ENCODE measurements at regions not wholly inside any gene's neighbourhood (a gene's known extent, or its start where the extent isn't known, plus 50 kb on each side); places are given as distances from the start of the nearest gene placed in this dataset.

DNA sequence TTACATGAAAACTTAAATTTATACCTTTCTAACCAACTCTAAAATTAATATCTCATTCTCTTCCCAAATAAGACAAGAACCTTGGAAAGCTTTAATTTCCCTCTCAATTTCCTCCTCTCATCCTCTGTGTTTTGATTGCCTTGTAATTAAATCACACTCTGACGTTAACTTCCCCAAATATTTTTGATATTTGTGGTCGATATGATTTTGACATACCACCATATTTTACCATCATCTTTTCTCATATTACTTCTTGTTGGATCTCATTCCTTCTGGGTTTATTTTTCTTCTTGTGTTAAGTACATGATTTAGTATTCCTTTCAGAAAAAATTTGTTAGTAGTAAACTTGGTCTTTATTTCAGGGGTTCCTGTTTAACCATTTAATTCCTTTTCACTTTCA is 69.6 kb downstream of the RDH14 start:
- H3K27me3 ChIP-seq (replicated peaks; ENCODE audit: insufficient read depth) = peaks cover 3% of the 10 kb centered on the region
- no peak overlapping the region for H3K4me3 ChIP-seq
- TF ChIP-seq POLR2A (IDR thresholded peaks at IDR 0.05) (no peak), POLR2AphosphoS5 (IDR thresholded peaks at IDR 0.05) (no peak)
- TF ChIP-seq, protein P1, sequence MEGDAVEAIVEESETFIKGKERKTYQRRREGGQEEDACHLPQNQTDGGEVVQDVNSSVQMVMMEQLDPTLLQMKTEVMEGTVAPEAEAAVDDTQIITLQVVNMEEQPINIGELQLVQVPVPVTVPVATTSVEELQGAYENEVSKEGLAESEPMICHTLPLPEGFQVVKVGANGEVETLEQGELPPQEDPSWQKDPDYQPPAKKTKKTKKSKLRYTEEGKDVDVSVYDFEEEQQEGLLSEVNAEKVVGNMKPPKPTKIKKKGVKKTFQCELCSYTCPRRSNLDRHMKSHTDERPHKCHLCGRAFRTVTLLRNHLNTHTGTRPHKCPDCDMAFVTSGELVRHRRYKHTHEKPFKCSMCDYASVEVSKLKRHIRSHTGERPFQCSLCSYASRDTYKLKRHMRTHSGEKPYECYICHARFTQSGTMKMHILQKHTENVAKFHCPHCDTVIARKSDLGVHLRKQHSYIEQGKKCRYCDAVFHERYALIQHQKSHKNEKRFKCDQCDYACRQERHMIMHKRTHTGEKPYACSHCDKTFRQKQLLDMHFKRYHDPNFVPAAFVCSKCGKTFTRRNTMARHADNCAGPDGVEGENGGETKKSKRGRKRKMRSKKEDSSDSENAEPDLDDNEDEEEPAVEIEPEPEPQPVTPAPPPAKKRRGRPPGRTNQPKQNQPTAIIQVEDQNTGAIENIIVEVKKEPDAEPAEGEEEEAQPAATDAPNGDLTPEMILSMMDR (IDR thresholded peaks at IDR 0.05) = no peak
- intact Hi-C loops (cut with DNase I) = no loop called here
- H3K36me3 ChIP-seq = no peaks in the 10 kb centered on the region
- WGBS = 52% methylated on average over 2 of the region's 2 CpGs
- DNase-seq (ENCODE audit: low spot score) = no peak
- no peaks in the 10 kb centered on the region for H3K4me1 ChIP-seq (replicated peaks)
- H3K9me3 ChIP-seq = no peaks in the 10 kb centered on the region
- no peak overlapping the region for H3K27ac ChIP-seq

DNA sequence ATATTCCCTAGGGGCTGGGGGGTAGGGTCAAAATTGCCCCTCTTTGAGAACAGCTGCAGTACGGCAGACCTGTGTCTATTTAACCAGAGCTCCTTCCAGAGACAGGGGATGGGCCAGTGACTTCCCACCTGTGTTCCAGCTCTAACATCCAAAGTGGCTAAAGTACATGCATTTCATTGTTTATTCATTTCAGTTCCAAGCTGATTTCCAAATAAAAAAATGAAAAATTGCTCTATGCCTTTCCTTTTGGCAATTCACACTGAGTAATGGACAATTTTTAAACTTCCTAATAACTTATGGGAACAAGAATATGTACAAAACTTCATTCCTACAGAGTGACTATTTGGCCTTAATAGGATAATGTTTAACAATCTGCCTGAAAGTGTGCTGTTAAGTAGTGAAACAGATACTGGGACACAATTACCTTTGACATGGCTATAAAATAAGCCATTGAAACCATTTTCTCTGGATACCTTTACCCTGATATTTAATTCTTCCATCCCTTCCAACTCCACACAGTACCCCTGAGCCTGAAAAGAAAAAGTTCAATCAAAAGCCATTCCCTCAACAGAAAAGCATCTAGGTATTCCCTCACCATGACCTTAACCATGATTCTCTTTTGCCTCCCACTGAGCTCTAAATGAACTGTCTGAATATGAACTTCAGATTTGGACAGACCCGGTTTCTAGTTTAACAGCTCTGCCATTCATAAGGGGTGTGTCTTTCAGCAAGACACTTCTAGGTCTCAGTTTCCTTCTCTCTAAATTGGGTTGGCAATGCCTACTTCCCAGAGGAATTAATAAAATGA is 73.1 kb downstream of the RDH14 start:
- H3K4me1 ChIP-seq (replicated peaks) = no peaks in the 10 kb centered on the region
- WGBS = 82% methylated on average over 2 of the region's 2 CpGs
- H3K27me3 ChIP-seq (replicated peaks; ENCODE audit: insufficient read depth) = no peaks in the 10 kb centered on the region
- no peaks in the 10 kb centered on the region for H3K36me3 ChIP-seq
- intact Hi-C loops (cut with DNase I) = no loop called here
- H3K27ac ChIP-seq = no peak overlapping the region
- H3K4me3 ChIP-seq = no peak overlapping the region
- DNase-seq (ENCODE audit: low spot score) = no peak
- TF ChIP-seq POLR2A (IDR thresholded peaks at IDR 0.05) = no peak
- no peaks in the 10 kb centered on the region for H3K9me3 ChIP-seq

DNA sequence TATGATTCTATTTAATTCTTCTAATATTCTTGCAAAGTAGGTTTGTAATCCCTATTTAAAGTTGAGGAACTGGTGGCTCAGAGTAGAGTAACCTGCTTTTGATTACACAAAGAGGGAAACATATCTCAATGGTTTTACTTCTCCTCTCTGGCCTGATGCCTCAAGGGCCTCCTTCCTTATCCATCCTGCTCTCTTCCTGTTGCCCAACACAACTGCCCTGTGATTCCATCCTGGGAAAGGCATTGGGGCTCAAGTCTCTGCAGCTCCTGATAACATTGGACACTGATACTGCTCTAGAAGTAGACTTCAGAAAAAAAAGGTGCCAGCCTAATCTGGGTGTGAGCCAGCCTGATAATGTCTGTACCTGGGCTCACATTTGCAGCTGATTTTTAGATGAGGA is 75.8 kb downstream of the RDH14 start:
- H3K9me3 ChIP-seq = no peaks in the 10 kb centered on the region
- H3K36me3 ChIP-seq = no peaks in the 10 kb centered on the region
- intact Hi-C loops (cut with DNase I) = no loop called here
- H3K27ac ChIP-seq = no peak overlapping the region
- H3K27me3 ChIP-seq (replicated peaks; ENCODE audit: insufficient read depth) = no peaks in the 10 kb centered on the region
- no peaks in the 10 kb centered on the region for H3K4me1 ChIP-seq (replicated peaks)
- TF ChIP-seq, protein P1 (IDR thresholded peaks at IDR 0.05) = no peak
- TF ChIP-seq POLR2A (IDR thresholded peaks at IDR 0.05) (no peak), POLR2AphosphoS5 (IDR thresholded peaks at IDR 0.05) (no peak)
- H3K4me3 ChIP-seq = no peak overlapping the region
- no peak for DNase-seq (ENCODE audit: low spot score)

DNA sequence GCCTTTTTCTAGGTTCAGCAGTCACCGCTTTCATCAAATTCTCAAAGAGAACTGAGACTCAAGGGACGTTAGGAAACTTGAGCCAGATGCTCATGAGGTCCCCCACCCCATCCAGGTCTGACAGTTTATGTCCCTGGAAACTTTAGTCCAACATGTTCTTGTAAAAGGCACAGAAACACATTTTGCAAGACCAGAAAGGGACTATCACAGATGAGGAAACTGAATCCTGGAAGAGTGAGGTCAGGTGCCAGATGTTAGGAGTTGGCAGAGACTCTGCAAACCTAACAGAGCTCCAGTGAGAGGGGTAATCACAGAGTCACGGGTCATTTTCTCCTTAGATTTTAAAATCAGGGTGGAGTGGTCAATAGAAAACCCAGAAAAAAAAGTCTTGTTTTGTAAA is 76.6 kb downstream of the RDH14 start:
- WGBS = 90% methylated on average over 3 of the region's 3 CpGs
- Histone ChIP-seq H3K36me3 (no peaks in the 10 kb centered on the region), H3K4me3 (no peak overlapping the region), H3K4me1 (replicated peaks) (no peaks in the 10 kb centered on the region), H3K9me3 (no peaks in the 10 kb centered on the region), H3K27ac (no peak overlapping the region), H3K27me3 (replicated peaks; ENCODE audit: insufficient read depth) (no peaks in the 10 kb centered on the region)
- TF ChIP-seq, protein P1 (IDR thresholded peaks at IDR 0.05) = no peak
- no peak for TF ChIP-seq POLR2A (IDR thresholded peaks at IDR 0.05)
- TF ChIP-seq POLR2AphosphoS5 (IDR thresholded peaks at IDR 0.05) = no peak
- intact Hi-C loops (cut with DNase I) = no loop called here
- no peak for DNase-seq (ENCODE audit: low spot score)

DNA sequence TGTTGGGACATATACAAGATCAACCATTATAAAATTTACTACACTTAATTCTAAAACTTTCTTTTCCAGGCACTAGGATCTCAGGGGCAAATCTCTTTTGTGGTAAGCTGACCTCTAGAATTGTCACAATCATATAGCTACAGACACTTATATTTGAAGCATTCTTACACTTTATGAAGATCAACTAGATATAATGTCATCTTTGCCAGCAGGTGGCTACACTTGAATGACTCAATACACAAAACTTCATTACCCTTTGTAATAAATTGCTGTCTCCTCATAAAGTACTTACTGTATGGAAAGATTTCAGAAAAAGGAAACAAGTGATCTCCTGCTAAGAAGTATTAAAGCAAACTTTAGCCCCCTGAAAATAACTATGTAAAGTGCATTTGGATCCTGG is 77.8 kb downstream of the RDH14 start:
- TF ChIP-seq, protein P1 (IDR thresholded peaks at IDR 0.05) = no peak
- TF ChIP-seq POLR2AphosphoS5 (IDR thresholded peaks at IDR 0.05) (no peak), POLR2A (IDR thresholded peaks at IDR 0.05) (no peak)
- Histone ChIP-seq H3K27ac (no peak overlapping the region), H3K27me3 (replicated peaks; ENCODE audit: insufficient read depth) (no peaks in the 10 kb centered on the region), H3K36me3 (no peaks in the 10 kb centered on the region), H3K4me1 (replicated peaks) (no peaks in the 10 kb centered on the region), H3K9me3 (no peaks in the 10 kb centered on the region), H3K4me3 (no peak overlapping the region)
- no peak for DNase-seq (ENCODE audit: low spot score)
- intact Hi-C loops (cut with DNase I) = no loop called here
